GM12865 (cell line): ENCODE measurements at regions not wholly inside any gene's neighbourhood (a gene's known extent, or its start where the extent isn't known, plus 50 kb on each side); places are given as distances from the start of the nearest gene placed in this dataset.

Source experiments
- DNase-seq: peaks from one replicate; pipeline ENCODE4 v3.0.0; 2010; ENCODE audit warnings: low read depth
- H3K4me3 ChIP-seq: 2 replicates; pipeline ENCODE4 v1.5.1; 2011; ENCODE audit warnings: mild to moderate bottlenecking, low read depth, low read length, control low read depth
- TF ChIP-seq, protein P1 (sequence below): IDR thresholded peaks from 2 replicates; pipeline ENCODE4 v1.5.1; 2011; ENCODE audit warnings: low read length, control low read depth, low read depth, inconsistent platforms; ENCODE audit not compliant: insufficient read depth; ENCODE audit errors: missing control alignments

DNA sequence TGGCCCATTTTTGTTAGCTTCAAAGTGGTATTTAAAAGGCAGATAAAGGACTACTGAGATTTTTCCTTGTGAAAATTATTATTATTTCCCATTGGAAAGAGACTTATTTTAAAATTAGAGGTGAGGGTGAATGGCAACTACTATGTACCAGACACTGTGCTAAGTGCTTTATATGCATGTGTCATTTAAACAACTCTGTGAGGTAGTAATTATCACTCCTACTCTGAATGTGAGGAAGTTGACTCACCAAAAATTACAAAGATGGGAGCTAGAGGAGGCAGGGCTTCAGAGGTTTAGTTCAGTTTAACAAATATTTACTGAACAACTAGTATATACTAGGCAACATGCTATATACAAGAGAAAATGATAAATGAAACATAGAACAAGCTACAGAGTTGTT is 78.2 kb downstream of the MSL3 start:
- H3K4me3 ChIP-seq, result no peak overlapping the region
- DNase-seq, result no peak
- TF ChIP-seq, protein P1, sequence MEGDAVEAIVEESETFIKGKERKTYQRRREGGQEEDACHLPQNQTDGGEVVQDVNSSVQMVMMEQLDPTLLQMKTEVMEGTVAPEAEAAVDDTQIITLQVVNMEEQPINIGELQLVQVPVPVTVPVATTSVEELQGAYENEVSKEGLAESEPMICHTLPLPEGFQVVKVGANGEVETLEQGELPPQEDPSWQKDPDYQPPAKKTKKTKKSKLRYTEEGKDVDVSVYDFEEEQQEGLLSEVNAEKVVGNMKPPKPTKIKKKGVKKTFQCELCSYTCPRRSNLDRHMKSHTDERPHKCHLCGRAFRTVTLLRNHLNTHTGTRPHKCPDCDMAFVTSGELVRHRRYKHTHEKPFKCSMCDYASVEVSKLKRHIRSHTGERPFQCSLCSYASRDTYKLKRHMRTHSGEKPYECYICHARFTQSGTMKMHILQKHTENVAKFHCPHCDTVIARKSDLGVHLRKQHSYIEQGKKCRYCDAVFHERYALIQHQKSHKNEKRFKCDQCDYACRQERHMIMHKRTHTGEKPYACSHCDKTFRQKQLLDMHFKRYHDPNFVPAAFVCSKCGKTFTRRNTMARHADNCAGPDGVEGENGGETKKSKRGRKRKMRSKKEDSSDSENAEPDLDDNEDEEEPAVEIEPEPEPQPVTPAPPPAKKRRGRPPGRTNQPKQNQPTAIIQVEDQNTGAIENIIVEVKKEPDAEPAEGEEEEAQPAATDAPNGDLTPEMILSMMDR, result no peak

DNA sequence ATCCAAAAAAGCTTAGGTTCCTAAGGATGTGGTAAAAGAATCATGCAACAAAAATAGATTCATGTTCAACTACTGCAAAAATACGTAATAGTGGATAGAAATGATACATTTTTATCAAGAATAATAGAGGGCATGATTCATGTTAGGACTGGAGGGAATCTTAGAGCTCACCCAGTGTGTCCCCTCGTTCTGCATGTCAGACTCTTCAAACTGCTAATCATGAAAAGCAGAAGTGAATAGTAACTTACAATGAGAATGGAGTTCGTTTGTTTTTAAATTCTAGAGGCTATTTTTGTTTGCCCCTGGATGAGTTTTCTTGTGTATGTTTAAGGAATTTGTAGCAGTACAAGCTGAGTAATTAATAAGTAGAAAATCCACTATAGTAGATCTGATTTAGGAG is 79.4 kb downstream of the MSL3 start:
- TF ChIP-seq, protein P1, result no peak
- DNase-seq, result no peak
- H3K4me3 ChIP-seq, result no peak overlapping the region

DNA sequence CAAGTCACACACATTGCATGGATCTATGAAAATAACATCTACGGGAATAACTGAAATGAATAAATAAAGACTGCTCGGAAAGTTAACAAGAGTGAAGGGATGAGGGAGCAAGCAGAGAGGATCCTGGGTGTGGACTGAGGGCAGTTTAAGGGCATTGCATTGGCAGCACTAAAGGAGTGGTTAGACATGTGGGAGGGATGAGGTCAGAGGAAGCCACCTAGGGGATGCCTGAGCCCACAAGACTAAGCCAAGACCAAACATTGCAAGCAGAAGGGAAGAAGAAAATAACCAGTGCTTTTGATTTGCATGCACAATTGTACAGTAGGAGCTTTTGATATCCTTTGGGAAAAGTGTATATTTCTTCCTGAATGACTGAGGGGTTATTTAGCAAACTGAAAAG is 106.1 kb downstream of the MSL3 start:
- no peak overlapping the region for H3K4me3 ChIP-seq
- TF ChIP-seq, protein P1, result no peak
- no peak for DNase-seq

DNA sequence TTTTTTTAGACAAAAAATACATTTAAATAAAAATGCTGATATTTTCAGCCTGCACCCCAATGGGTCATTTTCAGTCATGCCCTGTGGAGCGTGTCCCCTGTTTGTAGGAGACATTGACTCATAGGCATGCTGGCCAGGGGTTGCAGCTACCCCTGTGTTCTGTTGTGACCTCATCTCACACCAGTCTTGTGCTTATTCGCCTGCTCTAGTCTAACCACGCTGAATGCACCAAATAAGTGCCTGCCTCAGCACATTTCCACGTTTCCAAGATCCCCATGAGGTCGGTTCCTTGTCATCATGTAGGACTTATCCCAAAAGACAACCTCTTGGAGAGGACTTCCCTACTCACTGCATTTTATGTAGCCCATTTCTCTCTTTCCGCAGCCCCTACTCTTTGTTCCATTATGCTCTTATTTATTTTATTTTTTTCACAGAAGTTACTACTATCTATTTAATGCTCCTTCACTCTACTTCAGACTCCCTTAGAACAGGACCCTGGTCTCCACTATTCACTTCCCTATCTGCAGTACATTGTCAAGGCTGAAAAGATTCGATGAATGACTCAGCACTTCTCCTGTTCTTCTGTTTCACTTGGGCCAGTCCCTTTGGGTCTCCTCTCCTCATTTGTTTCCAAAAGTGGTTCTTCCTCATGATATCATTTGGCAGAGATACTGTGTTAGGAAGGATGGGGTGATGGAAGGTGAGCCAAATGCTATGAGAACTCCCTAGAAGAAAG is 109.7 kb downstream of the MSL3 start:
- TF ChIP-seq, protein P1, result no peak
- DNase-seq, result no peak
- no peak overlapping the region for H3K4me3 ChIP-seq

DNA sequence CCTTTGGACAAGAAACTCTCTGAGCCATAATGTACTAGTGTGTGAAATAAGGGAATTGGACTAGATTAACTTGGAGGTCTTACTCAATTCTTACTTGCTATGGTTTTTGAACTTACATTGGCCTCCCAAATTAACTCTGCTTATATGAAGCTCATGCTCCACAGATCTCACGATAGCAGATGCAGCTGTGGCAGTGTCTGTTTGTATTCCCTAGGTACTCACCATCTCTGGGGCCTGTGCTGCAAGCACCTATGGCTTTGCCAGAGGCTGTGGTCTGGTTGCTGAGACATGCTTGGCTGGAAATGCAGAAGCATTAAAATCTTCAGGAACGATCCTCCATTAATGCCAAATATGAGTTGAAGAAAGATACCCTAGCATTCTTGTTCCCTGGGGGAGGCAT is 112.8 kb downstream of the MSL3 start:
- no peak for DNase-seq
- TF ChIP-seq, protein P1, result no peak
- no peak overlapping the region for H3K4me3 ChIP-seq

DNA sequence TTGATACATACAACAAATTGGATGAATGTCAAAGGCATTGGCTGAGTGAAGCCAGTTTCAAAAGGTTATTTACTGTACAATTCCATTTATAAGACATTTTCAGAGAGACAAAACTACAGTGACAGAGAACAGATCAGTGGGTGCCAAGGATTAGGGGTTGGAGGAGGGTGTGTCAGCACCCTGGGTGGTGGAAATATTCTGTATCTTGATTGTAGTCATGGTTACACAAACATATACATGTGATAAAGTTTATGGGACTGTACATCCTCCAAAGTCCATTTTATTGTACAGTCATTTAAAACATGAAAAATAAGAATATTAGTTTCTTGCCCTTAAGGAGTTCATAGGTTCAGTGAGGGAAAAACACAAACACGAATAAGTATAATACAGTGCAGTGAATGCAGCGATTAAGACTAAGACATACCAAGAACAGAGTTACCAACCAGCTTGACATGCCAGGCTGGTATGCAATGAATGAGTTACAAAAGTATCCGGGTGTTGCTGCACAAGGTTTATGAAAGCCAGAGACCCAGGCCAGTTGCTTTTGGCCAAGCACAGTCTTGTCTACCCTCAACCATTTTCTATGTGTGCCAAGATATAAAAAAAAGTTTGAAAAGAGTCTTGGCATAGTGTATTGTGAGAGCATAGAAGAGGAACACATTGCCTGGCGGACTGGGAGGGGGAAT is 123.6 kb downstream of the MSL3 start:
- TF ChIP-seq, protein P1, result no peak
- DNase-seq, result no peak
- H3K4me3 ChIP-seq, result no peak overlapping the region

DNA sequence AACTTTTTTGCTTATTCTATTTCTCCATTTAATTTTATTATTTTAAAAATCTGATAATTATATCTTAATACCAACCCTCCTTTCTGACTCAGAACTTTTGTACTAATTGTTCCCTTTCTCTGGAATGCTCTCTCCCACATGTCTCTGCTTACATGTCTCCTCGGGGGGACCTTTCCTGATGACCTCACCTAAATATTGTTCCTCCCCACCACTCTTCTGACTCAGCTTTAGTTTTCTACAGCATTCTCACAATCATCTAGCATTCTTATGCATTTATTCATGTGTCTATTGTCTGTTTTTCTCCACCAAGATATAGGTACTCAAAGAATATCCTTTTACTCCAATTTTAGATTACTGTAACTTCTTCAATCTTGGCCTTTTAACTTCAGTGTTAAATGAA is 128.7 kb downstream of the MSL3 start:
- DNase-seq, result no peak
- TF ChIP-seq, protein P1, result no peak
- H3K4me3 ChIP-seq, result no peak overlapping the region
